ENCODE measurements at regions not wholly inside any gene's neighbourhood (a gene's known extent, or its start where the extent isn't known, plus 50 kb on each side); places are given as distances from the start of the nearest gene placed in this dataset.
A peak's percentile ranks its signal among the peaks of the same experiment; 100 is the strongest.
"Not testable (repeated sequence)": the region's sequence is repeated elsewhere in the genome, so short reads cannot be mapped to it uniquely, and the experiment has no call there.

DNA sequence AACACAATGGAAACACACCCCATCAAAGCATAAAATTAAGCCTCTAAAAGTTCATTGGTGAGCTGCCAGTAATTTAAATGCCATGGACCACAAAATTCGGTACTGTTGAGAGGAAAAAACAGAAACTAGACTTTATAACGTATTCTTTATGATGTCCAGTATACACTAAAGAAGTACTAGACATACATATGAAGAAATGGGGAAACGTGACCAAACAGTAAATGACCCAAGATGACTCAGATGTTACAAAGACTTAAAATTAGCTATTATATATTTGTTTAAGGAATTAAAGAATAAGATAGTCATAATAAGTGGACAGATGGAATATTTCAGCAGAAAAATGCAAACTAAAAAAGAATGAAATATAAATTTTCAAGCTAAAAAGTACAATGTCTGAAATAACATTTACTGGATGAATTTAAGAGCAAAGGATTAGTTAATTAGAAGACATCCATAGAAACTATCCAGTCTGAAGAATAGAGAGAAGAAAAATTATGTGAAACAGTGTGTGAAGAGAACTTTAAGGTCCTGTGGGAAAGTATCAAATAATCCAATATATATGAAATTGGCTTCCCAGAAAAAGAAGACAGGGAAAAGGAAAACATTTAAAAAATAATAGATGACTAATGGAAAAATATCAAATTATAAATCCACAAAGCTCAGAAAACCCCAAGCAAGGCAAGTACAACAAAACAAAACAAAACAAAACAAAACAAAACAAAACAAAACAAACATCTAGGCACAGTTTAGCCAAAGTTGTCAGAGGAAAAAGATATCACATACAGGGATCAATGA is 69.4 kb downstream of the SAMD9 start:
- no peak for DNase-seq

DNA sequence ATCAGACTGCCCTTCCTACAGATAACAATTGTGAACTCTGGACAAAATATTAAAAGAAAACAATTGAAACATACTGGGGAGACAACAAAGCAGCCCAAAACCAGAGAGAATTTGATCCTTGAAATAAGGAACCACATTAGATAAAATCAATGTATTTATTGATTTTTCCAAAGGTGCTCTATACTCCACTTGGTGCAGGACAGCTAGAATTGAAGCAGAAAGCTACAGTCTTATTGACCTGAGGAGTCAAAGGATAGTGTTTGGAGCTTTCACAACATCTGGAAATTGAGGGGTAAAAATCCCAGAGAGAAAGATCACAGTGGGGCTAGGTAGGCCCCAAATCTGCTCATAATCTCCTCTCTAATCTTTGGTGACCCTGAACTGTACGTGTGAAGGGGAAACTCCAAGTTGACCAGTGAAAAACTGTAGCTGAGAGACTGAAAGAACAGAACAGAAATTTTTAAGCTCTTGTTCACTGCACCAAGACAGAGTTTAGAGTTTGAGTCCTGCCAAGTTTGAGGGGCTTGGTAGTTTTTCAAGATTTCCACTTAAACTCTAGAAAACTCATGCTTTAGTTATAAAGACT is 70.2 kb downstream of the SAMD9 start:
- DNase-seq, result no peak

- DNase-seq, result no peak
Observed at GRCh38 chr7:93046641-93047040, 71.1 kb downstream of the SAMD9 start.

GRCh38 chr7:93044147-93044810 is 73.5 kb downstream of the SAMD9 start:
- no peak for DNase-seq

- DNase-seq, result no peak
Observed at GRCh38 chr7:93043385-93043985, 74.3 kb downstream of the SAMD9 start.

DNA sequence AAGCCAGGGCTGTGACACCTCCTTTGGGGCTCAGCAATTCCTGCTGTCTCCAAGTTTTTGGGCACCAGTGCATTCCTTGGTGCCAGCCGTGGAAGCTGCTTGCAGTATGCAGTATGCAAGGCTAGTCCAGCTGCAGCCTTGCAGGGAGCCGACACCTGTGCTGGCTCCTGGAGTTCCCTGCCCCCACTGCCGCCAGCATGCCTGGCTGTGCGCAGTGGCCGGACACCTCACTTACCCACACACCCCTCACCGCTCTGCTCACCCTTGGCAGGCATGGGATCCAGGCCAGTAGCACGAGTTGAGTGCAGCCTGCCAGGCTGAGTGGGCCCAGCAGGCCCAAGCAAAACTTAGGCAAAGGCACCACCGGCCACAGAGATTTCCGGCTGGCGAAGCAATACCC is 77.4 kb downstream of the SAMD9 start:
- DNase-seq, result no peak

- no peak for DNase-seq
Observed at GRCh38 chr7:93039786-93040185, 78.0 kb downstream of the SAMD9 start.

GRCh38 chr7:93039282-93039681 is 78.5 kb downstream of the SAMD9 start:
- DNase-seq, result no peak

GRCh38 chr7:93036807-93037206 is 81.0 kb downstream of the SAMD9 start:
- DNase-seq, result peak; percentile 24

GRCh38 chr7:93036149-93036640 is 81.6 kb downstream of the SAMD9 start:
- DNase-seq, result no peak

GRCh38 chr7:93031795-93032194 is 86.0 kb downstream of the SAMD9 start:
- no peak for DNase-seq

DNA sequence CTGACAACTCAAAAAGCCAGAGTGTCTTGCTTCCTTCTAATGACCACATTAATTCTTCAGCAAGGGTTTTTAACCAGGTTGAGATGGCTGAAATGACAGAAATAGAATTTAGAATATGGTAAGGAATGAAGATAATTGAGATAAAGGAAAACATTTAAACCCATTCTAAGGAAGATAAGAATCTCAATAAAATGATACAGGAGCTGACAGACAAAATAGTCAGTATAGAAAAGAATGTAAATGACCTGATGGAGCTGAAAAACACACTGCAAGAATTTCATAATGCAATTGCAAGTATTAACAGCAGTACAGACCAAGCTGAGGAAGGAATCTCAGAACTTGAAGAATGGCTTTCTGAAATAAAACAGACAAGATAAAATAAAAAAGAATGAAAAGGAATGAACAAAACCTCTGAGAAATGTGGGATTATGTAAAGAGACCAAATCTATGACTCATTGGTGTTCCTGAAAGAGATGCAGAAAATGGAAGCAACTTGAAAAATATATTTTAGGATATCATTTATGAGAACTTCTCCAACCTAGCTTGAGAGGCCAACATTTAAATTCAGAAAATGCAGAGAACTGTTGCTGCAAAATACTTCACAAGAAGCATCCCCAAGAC is 87.1 kb downstream of the SAMD9 start:
- DNase-seq, result no peak

DNA sequence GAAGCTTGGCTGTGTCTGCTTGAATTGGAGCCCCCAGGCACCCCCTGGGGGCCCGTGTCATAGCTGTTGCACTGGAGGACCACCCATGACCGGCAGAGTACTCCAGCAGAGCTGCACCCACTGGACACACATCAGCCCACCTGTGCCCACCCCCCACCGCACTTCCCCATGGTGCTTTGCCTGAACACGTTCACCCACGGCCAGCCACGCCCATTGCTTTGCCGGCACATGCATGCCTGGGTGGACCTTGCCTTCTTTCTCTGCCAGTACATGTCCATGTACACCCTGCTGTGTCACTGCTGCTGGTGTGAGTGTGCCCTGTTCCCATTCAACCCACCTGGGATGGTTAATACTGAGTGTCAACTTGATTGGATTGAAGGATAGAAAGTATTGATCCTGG is 88.7 kb downstream of the SAMD9 start:
- DNase-seq, result no peak

DNA sequence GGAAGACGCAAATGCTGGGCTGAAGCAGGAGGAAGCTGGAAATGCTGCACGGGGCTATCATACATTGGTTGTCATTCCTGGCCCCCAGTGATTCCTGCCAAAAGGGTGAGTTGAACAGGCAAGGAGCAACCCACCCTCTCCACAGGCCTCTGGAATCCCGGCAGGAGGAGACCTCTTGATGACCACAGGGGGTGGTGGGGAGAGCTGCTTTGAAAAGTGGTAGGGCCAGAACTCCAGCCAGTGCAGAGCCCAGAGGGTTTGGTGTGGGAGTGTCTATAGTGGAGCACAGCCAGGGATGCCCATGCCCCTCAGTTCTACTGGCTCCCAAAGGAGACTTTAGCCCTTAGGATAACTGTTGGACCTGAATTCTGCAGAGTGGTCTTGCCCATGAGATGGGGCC is 89.2 kb downstream of the SAMD9 start:
- DNase-seq, result no peak

- DNase-seq, result no peak
Observed at GRCh38 chr7:93027044-93027443, 90.7 kb downstream of the SAMD9 start.

DNA sequence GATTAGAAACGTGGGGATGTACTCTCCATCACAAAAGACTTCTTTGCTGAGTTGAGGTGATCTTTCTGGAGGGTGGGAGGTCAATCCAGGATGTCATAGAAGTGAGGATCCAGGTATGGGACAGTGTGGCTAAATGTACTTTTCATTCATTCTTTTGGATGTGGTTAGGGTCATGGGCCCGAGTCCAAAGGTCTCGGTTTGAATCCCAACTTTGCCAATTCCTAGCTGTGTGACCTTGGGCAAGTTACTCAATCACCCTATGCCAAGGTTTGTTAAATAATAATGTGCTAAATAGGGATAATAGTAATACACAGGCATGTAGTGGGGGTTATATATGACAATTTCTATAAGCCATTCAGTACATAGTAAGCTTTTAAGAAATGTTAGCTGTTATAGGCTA is 91.4 kb downstream of the SAMD9 start:
- no peak for DNase-seq

GRCh38 chr7:93025389-93025788 is 92.4 kb downstream of the SAMD9 start:
- DNase-seq, result no peak

DNA sequence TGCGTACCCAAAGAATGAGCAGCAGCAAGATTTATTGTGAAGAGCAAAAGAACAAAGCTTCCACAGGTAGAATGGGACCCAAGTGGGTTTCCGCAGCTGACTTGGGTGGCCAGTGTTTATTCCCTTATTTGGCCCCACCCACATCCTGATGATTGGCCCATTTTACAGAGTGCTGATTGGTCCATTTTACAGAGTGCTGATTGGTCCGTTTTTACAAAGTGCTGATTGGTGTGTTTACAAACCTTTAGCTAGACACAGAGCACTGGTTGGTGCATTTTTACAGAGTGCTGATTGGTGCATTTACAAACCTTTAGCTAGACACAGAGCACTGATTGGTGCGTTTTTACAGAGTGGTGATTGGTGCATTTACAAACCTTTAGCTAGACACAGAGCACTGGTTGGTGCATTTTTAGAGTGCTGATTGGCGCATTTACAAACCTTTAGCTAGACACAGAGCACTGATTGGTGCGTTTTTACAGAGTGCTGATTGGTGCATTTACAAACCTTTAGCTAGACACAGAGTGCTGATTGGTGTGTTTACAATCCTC is 94.8 kb downstream of the SAMD9 start:
- not testable (repeated sequence) for DNase-seq

DNA sequence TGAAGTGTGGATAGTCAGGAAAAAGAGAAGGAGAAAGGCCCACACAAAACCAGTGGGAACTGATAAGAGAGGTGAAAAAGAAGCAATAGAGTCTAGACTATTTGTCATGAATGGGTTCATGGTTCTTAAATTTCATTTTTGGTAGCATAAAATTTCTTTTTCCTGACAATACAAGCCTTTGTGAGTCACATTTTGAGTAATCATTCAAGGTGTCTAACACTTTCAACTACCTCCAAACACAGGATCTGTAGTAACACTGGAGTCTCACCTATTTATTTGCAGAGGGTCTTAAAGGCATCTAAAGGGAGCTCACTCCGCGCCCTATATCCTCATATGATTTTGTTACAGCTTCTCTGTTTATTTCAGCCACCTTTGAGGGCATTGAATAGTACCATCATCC is 96.0 kb downstream of the SAMD9 start:
- DNase-seq, result no peak

DNA sequence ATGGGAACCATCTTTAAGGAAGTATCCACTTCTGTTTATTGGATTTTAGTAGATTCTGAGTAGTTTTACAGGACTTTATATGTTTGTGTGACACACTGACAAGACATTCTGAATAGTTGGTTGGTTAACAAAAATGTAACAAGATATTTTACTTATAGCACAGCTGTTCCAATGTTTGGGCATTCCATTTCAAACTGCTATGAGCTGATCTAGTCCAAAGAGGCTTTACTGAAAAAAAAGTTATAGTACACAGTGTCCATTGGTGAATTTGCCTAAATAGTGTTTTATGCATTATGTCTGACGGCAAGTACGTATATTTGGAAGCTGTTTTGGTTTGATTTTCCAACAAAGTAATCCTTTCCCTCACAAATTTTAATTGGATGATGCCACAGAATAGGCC is 99.1 kb downstream of the SAMD9 start:
- DNase-seq, result no peak

DNA sequence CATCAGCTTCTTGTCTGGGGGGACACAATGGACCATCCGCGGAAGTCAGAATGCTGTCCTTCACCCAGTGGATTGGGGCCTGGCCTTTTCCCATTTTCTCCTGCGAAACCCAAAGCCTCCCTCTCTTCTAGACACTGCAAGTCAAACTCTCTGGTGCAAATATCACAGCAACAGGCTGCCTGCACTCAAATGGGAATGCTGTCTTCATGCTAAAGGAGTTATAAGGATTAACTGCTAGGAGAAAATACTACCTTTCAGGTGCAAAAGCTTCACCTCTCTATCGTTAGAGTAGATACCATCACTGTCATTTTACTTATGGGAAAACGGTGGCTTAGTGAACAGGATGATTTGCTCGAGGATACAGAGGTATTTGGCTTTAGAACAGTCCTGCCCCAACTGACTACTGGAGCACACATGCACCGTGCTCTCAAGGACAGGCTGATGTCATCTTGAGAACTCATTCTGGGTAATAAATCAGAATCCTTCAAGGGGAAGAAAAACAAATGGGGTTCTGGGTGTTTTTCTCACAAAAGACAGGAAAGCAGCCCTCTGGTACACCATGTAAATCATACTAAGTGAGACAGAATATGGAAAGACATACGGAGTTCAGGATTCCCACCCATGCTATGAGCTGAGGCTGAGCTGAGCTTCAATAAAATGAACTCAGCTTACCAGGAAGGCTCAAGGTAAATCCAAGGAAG is 100.9 kb downstream of the SAMD9 start:
- no peak for DNase-seq

GRCh38 chr7:93015779-93016481 is 101.8 kb downstream of the SAMD9 start:
- DNase-seq, result no peak

All from activated naive CD4-positive, alpha-beta T cell treated with Interleukin-2 at 50 U/mL for 16 hours (primary cell).